Loucy (cell line): ENCODE measurements at regions not wholly inside any gene's neighbourhood (a gene's known extent, or its start where the extent isn't known, plus 50 kb on each side); places are given as distances from the start of the nearest gene placed in this dataset.
"Not testable (repeated sequence)": the region's sequence is repeated elsewhere in the genome, so short reads cannot be mapped to it uniquely, and the experiment has no call there.

Experiments
- H2AFZ ChIP-seq: fragments of 200-600 bp; sonication (generic); 2 replicates; pipeline ENCODE4 v1.6.0; 2016; ENCODE audit warnings: antibody characterized with exemption, mild to moderate bottlenecking, low read length, moderate library complexity
- H3F3A ChIP-seq: fragments of 200-600 bp; 2 replicates; pipeline ENCODE4 v1.6.0; 2016; ENCODE audit warnings: antibody characterized with exemption, low read depth, mild to moderate bottlenecking
- H3K27me3 ChIP-seq: fragments of 200-600 bp; sonication (generic); 2 replicates; pipeline ENCODE4 v1.6.1; 2014; ENCODE audit warnings: low read length, mild to moderate bottlenecking; ENCODE audit not compliant: insufficient read depth, poor library complexity, severe bottlenecking
- H3K36me3 ChIP-seq: fragments of 200-600 bp; sonication (generic); 2 replicates; pipeline ENCODE4 v1.6.1; 2016; ENCODE audit warnings: low read length; ENCODE audit not compliant: insufficient read depth
- H3K4me1 ChIP-seq: fragments of 200-600 bp; sonication (generic); 2 replicates; pipeline ENCODE4 v1.5.1; 2014; ENCODE audit warnings: low read length, mild to moderate bottlenecking; ENCODE audit not compliant: insufficient read depth, poor library complexity, severe bottlenecking
- H3K4me2 ChIP-seq: fragments of 200-600 bp; sonication (generic); 2 replicates; pipeline ENCODE4 v1.6.0; 2014; ENCODE audit warnings: antibody characterized with exemption, low read length, low read depth, mild to moderate bottlenecking; ENCODE audit not compliant: poor library complexity, severe bottlenecking
- H3K4me3 ChIP-seq: fragments of 200-600 bp; sonication (generic); 2 replicates; pipeline ENCODE4 v1.5.1; 2014; ENCODE audit warnings: low read length, mild to moderate bottlenecking, mixed read lengths; ENCODE audit not compliant: poor library complexity, severe bottlenecking
- H3K79me2 ChIP-seq: fragments of 200-600 bp; sonication (generic); 2 replicates; pipeline ENCODE4 v1.6.1; 2014; ENCODE audit warnings: low read length; ENCODE audit not compliant: insufficient read depth
- H3K9ac ChIP-seq: fragments of 200-600 bp; sonication (generic); 2 replicates; pipeline ENCODE4 v1.6.0; 2014; ENCODE audit warnings: mild to moderate bottlenecking, low read depth, low read length, moderate library complexity; ENCODE audit not compliant: poor library complexity, severe bottlenecking
- H3K9me2 ChIP-seq: fragments of 200-600 bp; sonication (generic); replicated peaks from 2 replicates; pipeline ENCODE4 v1.6.1; 2016; ENCODE audit warnings: low read depth, low read length, mixed read lengths
- H3K9me3 ChIP-seq: fragments of 200-600 bp; sonication (generic); 2 replicates; pipeline ENCODE4 v1.6.1; 2014; ENCODE audit warnings: mild to moderate bottlenecking, antibody characterized with exemption, low read length, low read depth; ENCODE audit not compliant: insufficient read depth
- H4K20me1 ChIP-seq: fragments of 200-600 bp; sonication (generic); 2 replicates; pipeline ENCODE4 v1.6.0; 2014; ENCODE audit warnings: antibody characterized with exemption, low read length, mild to moderate bottlenecking; ENCODE audit not compliant: insufficient read depth, poor library complexity, severe bottlenecking

GRCh38 chr21:6486821-6487220 lies 4034.6 kb upstream of the TPTE start:
- H3K36me3 ChIP-seq: not testable (repeated sequence)

GRCh38 chr21:6492691-6493090 lies 4028.7 kb upstream of the TPTE start:
- not testable (repeated sequence) for H3K9me3 ChIP-seq, H3K27me3 ChIP-seq, H3K4me3 ChIP-seq, H3K4me2 ChIP-seq, H3K4me1 ChIP-seq, H3K79me2 ChIP-seq, H2AFZ ChIP-seq, H3F3A ChIP-seq, H4K20me1 ChIP-seq, H3K9ac ChIP-seq, H3K36me3 ChIP-seq, H3K9me2 ChIP-seq

More at GRCh38 chr21:6486821-6487220, 4034.6 kb upstream of the TPTE start:
- H3K4me1 ChIP-seq, H3K9me3 ChIP-seq, H3K79me2 ChIP-seq, H3K4me3 ChIP-seq, H3K27me3 ChIP-seq, H3K9ac ChIP-seq, H3K9me2 ChIP-seq, H3F3A ChIP-seq, H3K4me2 ChIP-seq, H2AFZ ChIP-seq, H4K20me1 ChIP-seq: not testable (repeated sequence)

GRCh38 chr21:6493957-6494356 lies 4027.4 kb upstream of the TPTE start:
- not testable (repeated sequence) for H3K27me3 ChIP-seq, H3F3A ChIP-seq, H3K4me2 ChIP-seq, H3K9me3 ChIP-seq, H3K9ac ChIP-seq, H3K79me2 ChIP-seq, H3K4me1 ChIP-seq, H4K20me1 ChIP-seq, H2AFZ ChIP-seq, H3K36me3 ChIP-seq, H3K9me2 ChIP-seq, H3K4me3 ChIP-seq

GRCh38 chr21:6496356-6496755 lies 4025.0 kb upstream of the TPTE start:
- H2AFZ ChIP-seq, H3K4me1 ChIP-seq, H3K27me3 ChIP-seq, H3K4me2 ChIP-seq, H3K4me3 ChIP-seq, H4K20me1 ChIP-seq, H3K79me2 ChIP-seq, H3K9me2 ChIP-seq, H3F3A ChIP-seq, H3K9ac ChIP-seq, H3K36me3 ChIP-seq, H3K9me3 ChIP-seq: not testable (repeated sequence)

GRCh38 chr21:6498716-6499115 lies 4022.7 kb upstream of the TPTE start:
- H3K4me2 ChIP-seq, H4K20me1 ChIP-seq, H3K9ac ChIP-seq, H3K9me3 ChIP-seq, H3K36me3 ChIP-seq, H2AFZ ChIP-seq, H3K9me2 ChIP-seq, H3K4me1 ChIP-seq, H3F3A ChIP-seq, H3K79me2 ChIP-seq, H3K27me3 ChIP-seq: not testable (repeated sequence)
- peak overlapping the region; percentile 62 for H3K4me3 ChIP-seq

GRCh38 chr21:6499128-6499826 lies 4022.1 kb upstream of the TPTE start:
- H3F3A ChIP-seq, H3K4me1 ChIP-seq, H3K79me2 ChIP-seq, H4K20me1 ChIP-seq, H3K27me3 ChIP-seq, H3K4me3 ChIP-seq, H3K9ac ChIP-seq, H3K36me3 ChIP-seq, H3K9me3 ChIP-seq, H3K9me2 ChIP-seq, H3K4me2 ChIP-seq, H2AFZ ChIP-seq: not testable (repeated sequence)

- H3K4me2 ChIP-seq, H3F3A ChIP-seq, H3K79me2 ChIP-seq, H3K4me1 ChIP-seq, H4K20me1 ChIP-seq, H3K27me3 ChIP-seq, H3K9ac ChIP-seq, H2AFZ ChIP-seq, H3K36me3 ChIP-seq, H3K9me3 ChIP-seq, H3K9me2 ChIP-seq, H3K4me3 ChIP-seq: not testable (repeated sequence)
Measured at GRCh38 chr21:6499866-6500265, 4021.5 kb upstream of the TPTE start.
